ACC112 (cell line): ENCODE measurements at regions not wholly inside any gene's neighbourhood (a gene's known extent, or its start where the extent isn't known, plus 50 kb on each side); places are given as distances from the start of the nearest gene placed in this dataset.

Experiments used
- H2AFZ ChIP-seq: fragments of 200-600 bp; sonication (generic); one replicate; pipeline ENCODE4 v1.6.0; 2017; ENCODE audit warnings: antibody characterized with exemption, low read length; ENCODE audit not compliant: unreplicated experiment
- H3K27ac ChIP-seq: fragments of 200-600 bp; sonication (generic); 2 replicates; pipeline ENCODE4 v1.5.1; 2014; ENCODE audit warnings: low read depth, mild to moderate bottlenecking, antibody characterized with exemption, low read length, moderate library complexity
- H3K27me3 ChIP-seq: fragments of 200-600 bp; sonication (generic); 2 replicates; pipeline ENCODE4 v1.6.1; 2014; ENCODE audit warnings: mild to moderate bottlenecking, antibody characterized with exemption, low read length, moderate library complexity, mixed read lengths; ENCODE audit not compliant: insufficient read depth
- H3K36me3 ChIP-seq: fragments of 200-600 bp; sonication (generic); 2 replicates; pipeline ENCODE4 v1.6.1; 2016; ENCODE audit warnings: mild to moderate bottlenecking, antibody characterized with exemption, low read length, moderate library complexity, mixed read lengths; ENCODE audit not compliant: insufficient read depth
- H3K4me1 ChIP-seq: fragments of 200-600 bp; sonication (generic); one replicate; pipeline ENCODE4 v1.6.1; 2016; ENCODE audit warnings: low read length, mixed read lengths; ENCODE audit not compliant: insufficient read depth, unreplicated experiment, control insufficient read depth
- H3K4me3 ChIP-seq: fragments of 200-600 bp; sonication (generic); 2 replicates; pipeline ENCODE4 v1.5.1; 2014; ENCODE audit warnings: mild to moderate bottlenecking, low read depth, low read length
- H3K79me2 ChIP-seq: fragments of 200-600 bp; sonication (generic); one replicate; pipeline ENCODE4 v1.6.0; 2016; ENCODE audit warnings: low read length; ENCODE audit not compliant: control insufficient read depth, unreplicated experiment, insufficient read depth

DNA sequence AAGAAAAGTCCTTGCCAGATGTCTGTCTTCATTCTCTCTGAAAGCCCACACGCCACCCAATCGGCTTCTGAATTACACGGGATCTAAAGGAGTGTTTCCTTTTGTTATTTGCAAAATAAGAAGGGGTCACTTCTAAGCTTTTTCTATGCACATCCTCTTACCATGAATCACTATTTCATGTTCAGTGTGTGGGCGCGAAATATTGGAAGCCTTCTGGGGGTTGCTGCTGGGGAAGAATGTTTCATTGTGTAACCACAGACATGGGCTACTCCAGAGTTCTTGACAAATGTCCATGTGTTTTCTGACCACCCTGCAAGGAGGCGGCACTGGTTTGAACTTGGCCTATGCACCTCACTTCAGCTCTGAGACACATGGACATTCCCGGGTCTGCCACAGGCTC lies 133.6 kb upstream of the APCDD1 start:
- Histone ChIP-seq H3K79me2 (no peaks in the 10 kb centered on the region), H3K27me3 (peaks cover 6% of the 10 kb centered on the region; the same call in 1 of the 2 replicates), H3K27ac (no peak overlapping the region), H3K4me3 (no peak overlapping the region), H2AFZ (peak overlapping the region; percentile 60), H3K36me3 (no peaks in the 10 kb centered on the region), H3K4me1 (peaks cover 4% of the 10 kb centered on the region)

DNA sequence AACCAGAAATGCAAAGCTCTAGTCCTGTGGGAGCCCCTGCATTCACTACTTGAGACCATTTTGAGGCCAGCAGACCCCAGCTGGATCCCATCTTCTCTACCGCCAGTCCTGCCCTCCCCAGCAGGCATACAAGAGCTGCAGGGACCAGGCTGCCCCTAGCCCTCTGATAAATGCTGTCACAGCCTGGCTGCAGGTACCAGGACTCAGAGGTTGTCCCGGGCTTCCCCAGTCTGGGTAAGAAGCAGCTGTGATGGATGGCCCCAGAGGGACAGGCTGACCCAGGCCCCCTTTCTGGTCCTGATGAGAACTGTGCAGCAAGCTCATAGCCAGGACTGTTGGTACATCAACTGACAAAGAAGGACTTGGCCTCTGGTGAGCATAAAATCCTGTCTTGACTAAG lies 132.9 kb upstream of the APCDD1 start:
- Histone ChIP-seq H3K4me1 (peaks cover 4% of the 10 kb centered on the region), H3K27ac (no peak overlapping the region), H3K36me3 (no peaks in the 10 kb centered on the region)

DNA sequence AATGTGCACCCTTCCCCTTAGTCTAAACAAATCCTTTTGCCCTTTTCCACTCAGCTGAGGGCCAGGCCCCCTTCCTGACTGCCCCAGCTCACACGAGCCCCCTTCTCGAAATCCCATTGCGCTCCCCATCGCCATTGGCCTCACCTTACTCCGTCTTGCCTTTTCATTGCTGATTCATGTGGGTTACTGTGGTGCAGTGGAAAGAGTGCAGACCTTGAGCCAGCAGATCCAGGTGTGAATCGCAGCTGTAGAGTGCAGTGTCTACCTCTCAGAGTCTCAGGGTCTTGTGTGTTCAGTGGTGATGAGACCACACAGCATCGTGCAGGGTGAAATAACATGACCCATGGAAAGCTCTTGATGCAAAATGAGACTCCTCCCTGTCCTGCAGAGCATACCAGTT lies 132.4 kb upstream of the APCDD1 start:
- H3K27ac ChIP-seq: no peak overlapping the region
- H3K4me3 ChIP-seq: no peak overlapping the region
- H2AFZ ChIP-seq: no peak overlapping the region
- H3K4me1 ChIP-seq: peaks cover 4% of the 10 kb centered on the region
- no peaks in the 10 kb centered on the region for H3K36me3 ChIP-seq
- H3K27me3 ChIP-seq: peaks cover 6% of the 10 kb centered on the region; the same call in 1 of the 2 replicates
- no peaks in the 10 kb centered on the region for H3K79me2 ChIP-seq

More for the DNA sequence above, 132.9 kb upstream of the APCDD1 start:
- no peaks in the 10 kb centered on the region for H3K79me2 ChIP-seq
- H3K4me3 ChIP-seq: no peak overlapping the region
- H3K27me3 ChIP-seq: peaks cover 6% of the 10 kb centered on the region; the same call in 1 of the 2 replicates
- H2AFZ ChIP-seq: no peak overlapping the region

DNA sequence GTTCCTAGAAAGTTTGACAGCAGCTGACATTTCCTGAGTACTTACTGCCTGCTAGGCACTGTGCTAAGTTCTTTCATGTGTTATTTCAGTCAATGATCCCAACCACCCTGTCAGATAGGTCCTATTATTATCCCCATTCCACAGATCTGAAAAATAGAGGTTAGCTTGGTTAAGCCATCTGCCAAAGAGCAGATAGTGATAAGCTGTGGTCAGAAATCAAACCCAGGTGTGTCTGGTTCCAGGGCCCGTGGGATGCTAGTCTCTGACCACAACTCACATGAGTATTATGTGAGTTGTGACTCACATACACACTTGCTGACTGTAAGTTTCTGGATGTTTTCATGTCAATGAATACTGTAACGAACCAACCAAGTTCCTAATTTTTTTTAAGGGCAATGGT lies 132.0 kb upstream of the APCDD1 start:
- H3K4me3 ChIP-seq: no peak overlapping the region
- H3K4me1 ChIP-seq: peaks cover 4% of the 10 kb centered on the region
- H3K36me3 ChIP-seq: no peaks in the 10 kb centered on the region
- H3K79me2 ChIP-seq: no peaks in the 10 kb centered on the region
- peaks cover 5% of the 10 kb centered on the region; the same call in 1 of the 2 replicates for H3K27me3 ChIP-seq
- H3K27ac ChIP-seq: no peak overlapping the region
- H2AFZ ChIP-seq: no peak overlapping the region

DNA sequence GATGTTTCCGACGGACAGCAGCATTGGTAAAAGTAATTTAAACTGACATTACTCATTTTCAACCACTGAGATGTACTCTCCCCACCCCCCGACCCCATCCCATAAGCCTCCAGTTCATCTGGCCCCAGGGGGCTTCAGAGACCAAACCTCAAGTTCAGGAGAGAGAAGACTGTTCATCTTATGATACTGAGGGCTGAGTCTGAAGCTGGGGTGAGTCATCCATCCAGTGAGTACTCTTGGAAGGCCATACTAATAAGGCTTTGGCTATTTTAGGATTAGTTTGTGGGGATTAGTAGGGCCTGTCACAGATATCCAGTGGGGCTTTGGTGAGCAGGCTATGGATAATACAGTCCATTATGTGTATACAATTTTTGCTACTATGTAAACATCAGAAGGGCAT lies 125.3 kb upstream of the APCDD1 start:
- Histone ChIP-seq H2AFZ (no peak overlapping the region), H3K4me1 (no peaks in the 10 kb centered on the region), H3K27me3 (peaks cover 26% of the 10 kb centered on the region; the same call in 1 of the 2 replicates), H3K27ac (no peak overlapping the region), H3K4me3 (no peak overlapping the region), H3K79me2 (no peaks in the 10 kb centered on the region), H3K36me3 (no peaks in the 10 kb centered on the region)

DNA sequence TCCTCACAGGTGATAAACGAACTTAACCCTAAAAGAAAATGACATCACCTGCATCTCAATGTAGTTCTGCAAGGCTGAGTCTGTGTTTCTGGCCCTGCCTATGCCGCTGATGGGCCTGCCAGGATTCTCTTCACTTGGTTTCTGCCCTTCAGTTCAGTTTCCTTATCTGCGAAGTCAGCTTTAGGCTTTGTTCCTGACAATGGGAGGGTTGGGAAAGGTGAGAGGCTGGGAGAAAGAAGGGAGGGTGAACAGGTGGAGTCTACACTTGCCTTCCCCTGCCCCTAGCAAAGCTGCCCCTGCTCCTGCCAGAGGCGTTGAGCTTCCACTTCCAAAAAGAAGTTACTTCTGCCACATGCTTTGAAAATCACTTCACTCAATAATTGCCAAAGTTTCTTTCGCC lies 124.0 kb upstream of the APCDD1 start:
- H2AFZ ChIP-seq: no peak overlapping the region
- no peaks in the 10 kb centered on the region for H3K36me3 ChIP-seq
- no peak overlapping the region for H3K4me3 ChIP-seq
- peaks cover 40% of the 10 kb centered on the region for H3K27me3 ChIP-seq
- no peaks in the 10 kb centered on the region for H3K79me2 ChIP-seq
- no peaks in the 10 kb centered on the region for H3K4me1 ChIP-seq
- H3K27ac ChIP-seq: no peak overlapping the region

DNA sequence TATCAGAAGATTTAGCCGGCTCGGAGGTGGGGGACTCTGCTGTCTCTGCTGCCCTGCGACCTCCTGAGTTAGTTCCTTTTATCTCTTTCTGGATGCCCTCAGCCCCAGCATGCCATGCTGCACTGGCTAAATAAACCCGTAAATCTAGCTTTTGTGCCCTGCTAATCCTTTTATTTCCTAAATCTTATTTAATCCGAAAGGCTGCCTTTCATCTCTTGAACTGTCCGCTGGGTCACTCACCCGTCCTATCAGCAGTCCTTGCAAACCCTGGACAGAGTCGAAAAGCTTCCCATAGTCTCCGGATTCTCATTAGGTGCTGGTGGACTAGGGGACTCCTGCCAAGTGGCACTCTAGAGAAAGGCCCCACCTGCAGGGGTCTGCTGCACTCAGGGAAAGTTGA lies 122.0 kb upstream of the APCDD1 start:
- H3K36me3 ChIP-seq: no peaks in the 10 kb centered on the region
- no peak overlapping the region for H3K27ac ChIP-seq
- H3K4me1 ChIP-seq: no peaks in the 10 kb centered on the region
- H3K27me3 ChIP-seq: peaks cover 44% of the 10 kb centered on the region
- H3K4me3 ChIP-seq: no peak overlapping the region
- H2AFZ ChIP-seq: no peak overlapping the region
- H3K79me2 ChIP-seq: no peaks in the 10 kb centered on the region

DNA sequence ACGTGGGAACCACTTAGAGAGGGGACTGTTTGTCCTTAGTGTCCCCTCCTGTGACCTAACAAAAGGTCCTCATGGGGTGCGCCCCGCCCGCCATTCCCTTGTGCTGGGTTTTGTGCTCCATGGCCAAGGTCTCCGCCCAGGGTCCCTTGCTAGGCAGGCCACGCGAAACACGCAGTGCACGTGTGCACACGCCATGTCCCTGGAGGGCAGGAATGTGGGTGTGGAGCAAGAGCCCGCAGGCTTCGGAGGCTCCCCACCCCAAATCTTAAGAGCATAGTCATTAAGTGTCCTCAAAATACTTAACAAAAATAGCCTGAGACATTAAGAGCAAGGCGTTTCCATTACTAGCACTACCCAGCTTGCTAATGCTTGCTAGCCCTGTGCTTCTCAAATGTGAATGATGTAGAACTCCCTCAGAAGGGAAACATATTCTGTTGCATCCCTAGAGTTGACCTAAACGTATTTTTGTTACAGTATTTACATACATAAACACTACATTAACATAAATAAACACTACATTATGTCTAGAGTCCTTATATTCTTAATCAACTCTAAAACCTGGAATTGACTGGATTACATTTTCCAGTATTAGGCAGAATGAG lies 117.6 kb upstream of the APCDD1 start:
- Histone ChIP-seq H3K27ac (no peak overlapping the region), H3K36me3 (no peaks in the 10 kb centered on the region), H2AFZ (no peak overlapping the region), H3K4me1 (no peaks in the 10 kb centered on the region), H3K27me3 (peaks cover 37% of the 10 kb centered on the region), H3K79me2 (no peaks in the 10 kb centered on the region), H3K4me3 (no peak overlapping the region)

DNA sequence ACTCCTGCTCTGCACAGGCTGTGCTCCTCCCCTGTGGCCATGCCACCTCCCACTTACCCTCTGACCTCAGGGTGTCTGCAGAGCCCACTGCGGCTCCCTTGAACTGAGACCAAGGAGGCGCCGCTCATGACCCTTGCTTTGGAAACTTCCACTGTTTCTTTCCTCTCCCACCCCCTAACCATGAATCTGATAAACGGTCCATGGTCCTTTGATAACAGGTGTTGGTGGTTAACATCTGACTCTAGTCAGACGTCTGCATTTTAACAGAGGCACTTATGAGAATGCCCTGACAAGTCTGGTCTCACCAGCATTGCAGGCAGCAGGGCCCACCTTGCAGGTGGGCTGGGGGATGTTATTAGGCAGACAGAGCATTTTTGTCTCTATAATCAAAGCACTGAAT lies 113.6 kb upstream of the APCDD1 start:
- Histone ChIP-seq H3K36me3 (no peaks in the 10 kb centered on the region), H3K27me3 (peaks cover 8% of the 10 kb centered on the region; the same call in 1 of the 2 replicates), H3K4me1 (no peaks in the 10 kb centered on the region), H3K79me2 (no peaks in the 10 kb centered on the region), H3K4me3 (no peak overlapping the region), H2AFZ (no peak overlapping the region), H3K27ac (no peak overlapping the region)

DNA sequence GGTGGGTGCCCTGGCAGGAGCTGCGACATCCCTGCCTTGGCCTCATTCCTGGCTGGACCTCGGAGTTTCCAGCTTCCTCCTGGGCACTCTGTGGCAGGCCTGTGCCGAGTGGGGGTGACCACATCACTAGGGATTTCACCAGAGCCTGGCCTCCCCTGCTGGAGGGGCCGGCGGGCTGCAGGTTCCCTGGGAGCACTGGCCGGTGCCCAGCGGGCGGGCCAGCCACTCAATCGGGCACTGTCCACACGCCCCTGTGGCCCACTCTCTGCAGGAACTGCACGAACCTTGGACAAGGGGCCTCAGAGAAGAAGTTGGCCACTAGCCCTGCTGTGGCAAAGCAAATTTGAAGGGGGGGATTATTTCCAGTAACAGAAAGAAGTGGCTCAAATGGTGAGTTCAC lies 110.7 kb upstream of the APCDD1 start:
- Histone ChIP-seq H3K79me2 (no peaks in the 10 kb centered on the region), H3K4me3 (no peak overlapping the region), H3K27ac (no peak overlapping the region), H3K27me3 (0 out of 2 replicates have a peak, but pooled peaks cover 5% of the 10 kb centered on the region), H3K4me1 (no peaks in the 10 kb centered on the region), H2AFZ (no peak overlapping the region), H3K36me3 (no peaks in the 10 kb centered on the region)

DNA sequence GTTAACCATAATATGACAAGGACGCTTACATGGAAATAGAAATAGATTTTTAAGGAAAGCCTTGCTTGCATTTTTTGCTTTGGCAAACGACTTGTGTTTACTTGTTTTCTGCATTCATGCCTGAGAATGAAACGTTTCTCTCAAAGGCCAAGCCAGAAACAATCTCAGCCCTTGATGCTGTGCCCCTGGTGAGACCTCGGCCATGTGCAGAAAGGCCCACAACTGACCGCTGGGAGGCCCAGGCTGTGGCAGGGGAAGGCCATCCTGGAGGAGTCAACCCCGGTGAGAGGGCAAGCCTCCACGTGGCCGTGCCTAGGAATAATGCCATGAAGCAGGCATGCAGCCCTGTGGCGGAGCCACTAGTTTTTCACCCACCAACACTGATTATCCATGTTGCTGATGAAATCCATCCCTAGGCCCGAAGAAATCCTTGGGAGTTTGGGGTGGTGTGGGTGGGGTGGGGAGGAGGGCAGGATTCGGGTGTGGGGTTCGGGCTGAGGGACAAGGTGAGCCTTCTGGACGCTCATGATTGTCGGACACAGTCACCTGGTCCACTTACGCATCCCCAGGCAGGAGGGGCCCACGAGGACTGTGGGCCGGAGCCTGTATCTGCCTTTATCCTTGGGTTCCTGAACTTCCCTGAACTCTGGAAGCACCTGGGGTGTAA lies 107.6 kb upstream of the APCDD1 start:
- no peaks in the 10 kb centered on the region for H3K36me3 ChIP-seq
- H3K4me3 ChIP-seq: no peak overlapping the region
- H3K27me3 ChIP-seq: peaks cover 5% of the 10 kb centered on the region; the same call in 1 of the 2 replicates
- H3K79me2 ChIP-seq: no peaks in the 10 kb centered on the region
- no peak overlapping the region for H2AFZ ChIP-seq
- H3K27ac ChIP-seq: no peak overlapping the region
- H3K4me1 ChIP-seq: no peaks in the 10 kb centered on the region
